ENCODE measurements at regions not wholly inside any gene's neighbourhood (a gene's known extent, or its start where the extent isn't known, plus 50 kb on each side); places are given as distances from the start of the nearest gene placed in this dataset.

DNA sequence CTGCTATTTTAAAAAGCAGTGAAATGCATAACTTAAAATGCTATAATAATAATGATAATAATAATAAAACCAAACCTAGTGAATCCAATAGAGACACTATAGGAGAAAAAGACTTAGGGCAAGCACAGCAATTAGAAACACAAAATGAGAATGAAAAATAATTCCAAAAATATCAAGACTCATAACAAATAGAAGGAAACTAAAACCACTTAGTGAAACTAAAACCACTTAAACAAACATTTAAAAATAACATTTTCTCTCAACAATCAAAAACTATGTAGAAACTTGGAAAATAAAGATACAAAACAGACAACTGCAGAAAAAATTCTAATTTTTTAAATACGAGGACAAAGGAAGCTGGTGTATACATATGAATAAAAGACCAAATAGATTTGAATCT, 655.2 kb upstream of the NRG3 start:
- TF ChIP-seq, protein P1, sequence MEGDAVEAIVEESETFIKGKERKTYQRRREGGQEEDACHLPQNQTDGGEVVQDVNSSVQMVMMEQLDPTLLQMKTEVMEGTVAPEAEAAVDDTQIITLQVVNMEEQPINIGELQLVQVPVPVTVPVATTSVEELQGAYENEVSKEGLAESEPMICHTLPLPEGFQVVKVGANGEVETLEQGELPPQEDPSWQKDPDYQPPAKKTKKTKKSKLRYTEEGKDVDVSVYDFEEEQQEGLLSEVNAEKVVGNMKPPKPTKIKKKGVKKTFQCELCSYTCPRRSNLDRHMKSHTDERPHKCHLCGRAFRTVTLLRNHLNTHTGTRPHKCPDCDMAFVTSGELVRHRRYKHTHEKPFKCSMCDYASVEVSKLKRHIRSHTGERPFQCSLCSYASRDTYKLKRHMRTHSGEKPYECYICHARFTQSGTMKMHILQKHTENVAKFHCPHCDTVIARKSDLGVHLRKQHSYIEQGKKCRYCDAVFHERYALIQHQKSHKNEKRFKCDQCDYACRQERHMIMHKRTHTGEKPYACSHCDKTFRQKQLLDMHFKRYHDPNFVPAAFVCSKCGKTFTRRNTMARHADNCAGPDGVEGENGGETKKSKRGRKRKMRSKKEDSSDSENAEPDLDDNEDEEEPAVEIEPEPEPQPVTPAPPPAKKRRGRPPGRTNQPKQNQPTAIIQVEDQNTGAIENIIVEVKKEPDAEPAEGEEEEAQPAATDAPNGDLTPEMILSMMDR (IDR thresholded peaks at IDR 0.05; ENCODE audit: low read length): no peak
- no peak for TF ChIP-seq EZH2 (IDR thresholded peaks at IDR 0.05; ENCODE audit: borderline replicate concordance, low read length)
